ELR (cell line): ENCODE measurements at regions not wholly inside any gene's neighbourhood (a gene's known extent, or its start where the extent isn't known, plus 50 kb on each side); places are given as distances from the start of the nearest gene placed in this dataset.

Experiments used
- DNase-seq: peaks from one replicate; pipeline ENCODE4 v3.0.0-alpha.2; 2015; ENCODE audit warnings: low read depth

DNA sequence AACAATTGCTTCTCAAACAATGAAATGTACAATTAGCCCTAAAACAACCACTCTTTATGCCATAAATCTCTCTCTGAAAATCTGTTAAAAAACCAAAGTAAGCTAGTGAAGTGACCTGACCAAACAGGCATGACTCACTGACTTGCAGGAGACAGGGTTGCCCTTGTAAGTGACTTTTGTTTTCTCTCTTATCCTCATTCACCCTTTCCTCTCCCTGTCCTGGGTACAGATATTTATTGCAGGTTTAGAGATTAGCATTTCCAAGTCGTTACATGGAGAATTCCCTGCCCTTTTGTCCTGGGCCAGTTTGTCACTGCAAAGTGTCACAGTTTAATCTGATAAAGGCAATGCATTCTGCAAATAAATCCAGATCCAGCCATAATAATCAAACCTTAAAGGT, 484.2 kb downstream of the IRX1 start:
- no peak for DNase-seq

DNA sequence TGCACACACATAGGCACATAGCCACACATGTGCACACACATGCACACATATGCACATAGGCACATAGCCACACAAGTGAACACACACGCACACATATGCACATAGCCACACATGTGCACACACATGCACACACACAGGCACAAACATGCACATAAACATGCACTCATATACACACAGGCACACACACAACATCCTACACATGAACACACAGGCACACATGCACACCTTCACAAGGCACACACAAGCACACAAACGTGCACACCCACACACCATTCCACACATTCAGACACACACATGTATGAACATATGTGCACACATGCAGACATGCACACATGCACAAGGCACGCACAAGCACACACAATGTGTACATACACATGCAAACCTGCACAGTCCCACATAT, 484.7 kb downstream of the IRX1 start:
- no peak for DNase-seq

DNA sequence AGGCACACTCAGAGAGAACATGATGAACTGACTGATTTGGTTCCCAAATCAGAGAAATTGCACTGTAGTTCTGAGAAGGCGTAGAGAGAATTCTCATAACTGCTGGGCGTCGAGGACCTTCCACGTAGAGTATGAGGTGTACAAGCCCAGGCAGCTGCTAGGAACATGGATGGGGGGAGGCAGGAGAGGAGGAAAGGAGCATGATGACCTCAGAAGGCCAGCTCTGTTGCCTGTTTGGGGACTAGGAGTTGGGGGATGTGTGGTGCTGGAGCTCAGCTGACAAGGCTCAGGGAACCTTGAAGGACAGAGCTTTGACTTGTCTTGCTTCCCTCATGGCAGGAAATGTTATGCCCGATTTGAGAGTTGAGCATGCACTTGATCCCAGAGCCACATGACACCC, 485.4 kb downstream of the IRX1 start:
- no peak for DNase-seq

DNA sequence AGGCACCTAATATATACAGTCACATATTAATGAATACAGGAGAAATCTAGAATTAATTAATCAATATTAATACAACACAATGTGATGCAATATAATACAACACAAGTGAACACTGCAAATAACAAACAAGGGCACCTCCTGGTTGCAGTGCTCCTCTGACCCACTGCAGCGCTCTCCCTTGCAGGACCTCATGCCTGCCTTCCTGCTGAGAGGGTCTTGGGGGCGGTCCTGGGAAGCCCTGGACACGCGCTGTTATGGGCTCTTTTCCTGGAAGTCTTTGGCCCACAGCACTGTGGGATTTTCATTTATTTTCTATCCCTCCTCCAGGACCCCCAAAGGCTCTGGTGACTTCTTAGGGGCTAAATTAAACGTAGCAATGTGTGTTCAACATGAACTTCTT, 485.8 kb downstream of the IRX1 start:
- DNase-seq: no peak

DNA sequence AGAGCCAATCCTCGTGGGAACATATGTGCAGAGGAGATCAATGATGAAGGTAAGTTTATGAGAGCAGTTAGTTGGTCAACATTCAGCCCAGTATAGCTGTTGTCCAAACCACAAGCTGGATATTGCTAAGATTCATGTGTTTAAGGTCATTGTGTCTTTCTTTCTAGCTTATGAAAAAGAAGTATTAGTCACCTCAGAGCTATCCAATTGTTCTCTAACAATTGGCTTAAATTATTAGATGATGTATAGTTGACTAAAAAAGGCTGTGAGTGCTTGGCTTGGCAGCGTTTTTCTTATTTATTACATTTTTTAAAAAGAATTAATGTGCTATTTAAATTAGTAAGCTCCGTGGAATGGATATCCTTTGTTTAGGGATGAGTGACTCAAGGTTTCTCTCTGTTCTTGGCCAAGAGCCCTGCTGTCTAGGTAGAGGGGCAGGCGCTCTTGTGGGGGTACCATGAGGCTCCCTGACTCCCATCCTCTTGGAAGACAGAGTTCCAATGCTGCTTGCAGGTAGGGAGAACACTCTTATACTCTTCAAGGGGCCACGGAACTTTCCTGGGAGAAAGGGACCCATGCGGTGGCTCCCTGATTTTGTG, 487.4 kb downstream of the IRX1 start:
- no peak for DNase-seq

DNA sequence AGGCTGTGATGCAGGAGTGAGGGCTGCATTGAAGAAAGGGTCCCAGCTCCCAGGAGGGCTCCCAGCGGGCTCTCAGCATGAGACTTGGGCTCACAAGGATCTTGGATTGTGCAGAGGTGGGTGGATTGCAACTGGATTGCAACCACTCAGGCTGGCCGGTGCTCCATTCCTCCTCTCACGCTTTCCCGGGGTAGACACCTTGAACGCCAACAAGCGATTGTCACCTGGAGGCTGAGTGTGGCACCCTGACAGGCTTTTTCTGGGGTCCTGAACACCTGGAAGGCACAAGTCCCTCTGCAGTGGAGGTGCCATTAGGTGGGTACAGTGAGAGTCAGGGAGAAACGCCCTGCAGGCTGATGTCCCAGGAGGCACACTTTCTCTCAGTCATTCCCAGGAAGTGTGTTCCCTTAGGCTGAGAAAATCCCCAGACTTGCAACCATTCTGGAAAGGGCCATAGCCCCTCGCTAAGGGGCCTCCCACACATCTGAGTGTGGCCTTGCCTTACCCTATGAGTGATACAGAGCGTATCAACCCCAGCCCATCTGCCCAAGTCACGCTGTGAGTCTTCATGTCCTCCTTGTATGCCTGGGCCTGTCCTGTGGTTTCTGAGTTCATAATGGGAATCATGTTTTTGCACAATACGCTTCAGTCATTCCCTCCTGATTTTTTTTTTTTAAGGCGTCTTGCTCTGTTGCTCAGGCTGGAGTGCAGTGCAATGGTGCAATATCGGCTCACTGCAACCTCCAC, 488.1 kb downstream of the IRX1 start:
- DNase-seq: no peak

DNA sequence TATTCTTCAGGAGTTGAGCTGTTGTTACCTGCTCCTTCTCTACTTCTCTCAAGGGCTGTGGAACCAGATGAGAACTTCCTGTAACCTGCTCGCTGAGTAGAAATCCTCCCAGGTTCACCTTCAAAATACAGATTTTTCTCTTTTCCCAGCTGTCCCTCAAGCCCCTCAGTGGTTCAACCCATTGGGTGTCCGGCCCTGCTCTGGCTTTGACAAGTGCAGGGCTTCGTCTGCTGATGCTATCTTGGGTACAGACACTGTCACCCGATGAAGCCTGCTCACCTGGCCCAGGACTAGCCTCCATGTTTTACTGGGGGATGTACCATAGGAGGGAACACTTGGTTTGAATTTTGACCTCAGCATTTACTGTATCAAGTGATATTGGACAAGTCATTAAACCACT, 490.4 kb downstream of the IRX1 start:
- no peak for DNase-seq

DNA sequence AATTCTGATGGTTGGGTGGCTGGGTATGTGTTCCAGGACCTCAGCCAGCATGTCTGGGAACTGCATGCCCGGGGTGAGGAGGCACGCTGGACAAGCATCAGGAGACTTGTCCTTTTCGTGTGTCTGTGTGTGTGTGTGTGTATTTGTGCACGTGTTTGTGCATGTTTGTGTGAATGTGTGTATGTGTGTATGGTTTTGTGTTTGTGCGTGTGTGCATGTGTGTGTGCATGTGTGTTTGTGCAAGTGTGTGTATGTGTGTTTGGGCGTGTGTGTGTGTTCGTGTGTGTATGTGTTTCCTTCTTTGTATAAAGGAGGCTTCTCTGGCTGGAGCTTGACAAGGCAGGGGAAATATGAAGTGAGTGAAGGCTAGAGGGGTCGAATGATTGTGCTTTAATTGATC, 491.5 kb downstream of the IRX1 start:
- no peak for DNase-seq

DNA sequence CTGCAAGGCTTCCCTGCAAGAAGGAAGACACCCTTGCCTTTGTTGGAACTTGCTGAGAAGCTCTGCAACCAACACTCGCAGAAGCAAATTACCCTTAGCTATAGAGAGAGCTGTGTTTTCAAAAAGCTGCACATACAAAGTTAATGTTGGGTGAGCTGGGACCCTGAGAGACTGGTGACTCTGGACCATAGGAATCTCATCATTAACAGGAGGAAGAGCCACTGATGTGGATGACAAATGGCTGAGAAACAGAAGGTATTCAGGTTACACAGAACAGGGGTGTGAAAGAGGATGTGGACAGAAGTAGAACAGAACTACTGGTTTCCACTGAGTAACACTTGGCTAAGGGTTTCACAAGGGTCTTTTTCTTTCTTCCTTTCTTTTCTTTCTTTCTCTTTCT, 493.5 kb downstream of the IRX1 start:
- no peak for DNase-seq

DNA sequence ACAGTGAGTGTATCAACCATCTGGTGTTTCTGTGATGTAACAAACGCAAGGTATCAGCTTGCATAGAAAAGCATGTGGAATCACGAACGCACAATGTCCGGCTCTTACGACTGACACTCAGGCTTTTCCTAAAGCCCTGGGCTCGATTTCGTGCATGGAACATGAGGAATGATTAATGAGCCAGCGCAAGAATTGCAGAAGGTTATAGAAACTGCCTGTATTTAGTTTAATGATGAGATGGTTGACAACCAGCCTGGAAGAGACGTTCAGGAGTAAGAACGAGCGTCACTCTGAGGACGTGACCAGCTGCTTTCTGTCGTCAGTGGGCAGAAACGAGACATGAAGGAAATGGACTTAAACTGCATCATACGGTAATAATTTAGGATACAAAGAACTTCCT, 497.6 kb downstream of the IRX1 start:
- DNase-seq: no peak

DNA sequence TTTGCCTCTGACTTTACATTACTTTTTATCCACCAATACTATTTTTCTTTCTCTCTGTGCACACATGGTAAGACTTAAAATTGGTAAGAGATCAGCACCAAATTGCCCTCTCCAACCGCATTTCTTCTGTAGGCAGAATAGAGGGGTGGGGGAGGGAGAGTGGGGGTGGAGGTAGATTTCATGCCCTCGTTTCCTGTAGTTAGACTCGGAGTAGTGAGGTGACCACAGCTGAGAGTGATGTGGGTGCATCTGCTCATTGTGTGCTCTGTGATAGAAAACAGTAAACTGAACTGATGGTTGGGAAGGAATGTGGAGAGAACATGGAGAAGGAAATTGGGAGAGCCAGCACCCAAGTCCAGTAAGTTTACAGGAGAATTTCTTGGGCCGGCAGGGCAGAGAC, 498.3 kb downstream of the IRX1 start:
- no peak for DNase-seq

DNA sequence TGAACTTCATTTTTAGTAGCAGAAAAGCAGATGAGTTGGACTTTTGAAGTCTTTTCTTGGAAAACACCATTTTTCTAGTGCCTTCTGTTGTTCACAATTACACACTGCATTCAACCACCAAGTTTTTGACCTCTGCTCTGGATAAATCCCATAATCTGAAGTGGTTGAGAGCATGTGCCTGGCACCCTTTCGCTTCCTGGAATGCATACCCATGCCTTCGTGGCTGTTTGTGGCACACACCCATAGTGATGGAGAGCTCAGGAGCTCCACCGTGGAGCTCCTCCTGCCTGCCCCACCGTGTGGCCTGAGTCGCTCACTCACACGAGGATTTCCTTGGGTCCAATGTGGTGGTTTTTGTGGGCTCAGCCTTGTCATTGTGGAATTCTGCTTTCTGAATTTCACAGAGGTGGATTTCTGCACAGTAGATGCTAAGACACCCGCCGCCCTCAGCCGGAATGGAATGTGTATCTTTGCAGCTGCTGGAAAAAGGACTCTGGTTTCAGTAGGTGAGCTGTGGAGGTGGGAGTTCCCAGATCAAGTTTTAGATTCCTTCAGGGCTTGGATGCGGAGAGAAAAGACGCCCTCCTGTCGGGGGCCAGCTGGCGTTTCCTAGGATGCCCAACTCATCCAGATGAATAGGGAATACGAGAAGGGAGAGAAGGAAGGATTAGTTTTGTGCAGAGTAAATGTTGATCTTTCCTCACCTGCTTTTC, 500.4 kb downstream of the IRX1 start:
- DNase-seq: no peak

DNA sequence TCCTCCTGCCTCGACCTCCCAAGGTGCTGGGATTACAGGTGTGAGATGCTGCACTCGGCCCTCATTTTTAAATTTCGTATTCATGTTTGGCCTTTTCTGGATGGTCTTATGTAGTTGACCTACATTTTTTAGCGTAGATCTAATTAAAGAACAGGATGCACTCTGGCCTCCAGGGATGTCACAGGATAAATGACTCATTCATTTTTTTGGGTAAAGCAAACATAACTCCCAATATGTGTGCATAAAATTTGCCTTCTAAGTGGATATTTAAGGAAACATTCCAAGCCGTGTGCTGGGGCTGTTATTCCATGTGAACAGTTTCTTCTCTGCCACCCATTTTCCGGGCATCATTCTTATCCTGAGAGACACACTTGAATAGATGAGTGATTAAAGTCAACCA, 501.6 kb downstream of the IRX1 start:
- DNase-seq: no peak

DNA sequence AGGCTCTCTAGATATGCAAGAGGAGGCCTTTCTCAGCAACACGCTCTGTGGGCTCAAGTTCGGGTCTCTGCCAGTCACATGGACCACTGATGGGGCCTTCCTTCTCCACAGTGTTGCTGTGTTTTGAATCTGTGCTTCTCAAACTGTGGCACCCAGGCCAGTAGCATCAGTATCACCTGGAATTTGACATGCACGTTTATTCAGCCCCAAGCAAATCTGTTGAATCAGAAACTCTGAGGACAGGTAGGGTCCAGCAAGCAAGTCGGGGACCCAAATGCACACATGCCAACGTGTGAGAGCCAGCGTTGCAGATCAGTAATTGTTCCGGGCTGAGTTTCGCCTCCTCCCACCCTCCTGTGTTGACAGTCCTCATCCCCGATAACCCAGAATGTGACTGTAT, 502.6 kb downstream of the IRX1 start:
- no peak for DNase-seq

DNA sequence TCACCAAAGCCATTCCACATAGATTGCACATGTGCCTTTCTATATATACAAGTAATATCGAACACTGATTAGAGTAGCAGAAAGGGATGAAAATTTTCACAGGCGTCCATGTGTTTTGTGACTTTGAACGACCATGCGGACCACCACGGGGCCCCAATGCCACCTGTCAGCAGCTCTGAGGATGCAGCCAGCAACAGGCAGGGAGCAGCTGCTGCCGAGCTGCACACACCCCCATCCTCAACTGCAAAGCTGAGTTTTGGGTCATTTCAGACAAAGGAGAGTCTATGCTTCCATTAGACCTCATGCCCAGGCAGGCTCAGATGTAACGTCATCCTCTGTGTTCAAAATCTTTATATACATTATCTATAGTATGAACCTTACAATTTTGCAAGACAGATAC, 503.8 kb downstream of the IRX1 start:
- DNase-seq: no peak

DNA sequence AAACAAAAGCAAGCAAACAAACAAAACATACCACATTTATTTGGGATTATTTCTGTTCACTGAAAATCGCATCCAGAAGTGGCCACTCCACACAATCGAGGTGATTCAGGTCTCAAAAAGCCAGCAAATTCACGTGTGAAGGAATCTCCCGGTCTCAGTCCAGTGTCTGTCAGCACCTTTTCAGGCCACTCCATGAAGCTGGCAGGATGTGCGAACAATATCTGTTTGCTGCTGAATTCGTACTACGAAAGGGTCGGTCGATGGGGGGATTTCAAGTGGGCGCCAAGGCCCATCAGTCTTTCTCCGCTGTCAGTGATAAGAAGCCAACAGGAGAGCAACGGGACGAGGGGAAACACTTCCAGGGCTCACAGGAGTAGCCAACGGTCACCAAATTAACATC, 505.1 kb downstream of the IRX1 start:
- DNase-seq: no peak

DNA sequence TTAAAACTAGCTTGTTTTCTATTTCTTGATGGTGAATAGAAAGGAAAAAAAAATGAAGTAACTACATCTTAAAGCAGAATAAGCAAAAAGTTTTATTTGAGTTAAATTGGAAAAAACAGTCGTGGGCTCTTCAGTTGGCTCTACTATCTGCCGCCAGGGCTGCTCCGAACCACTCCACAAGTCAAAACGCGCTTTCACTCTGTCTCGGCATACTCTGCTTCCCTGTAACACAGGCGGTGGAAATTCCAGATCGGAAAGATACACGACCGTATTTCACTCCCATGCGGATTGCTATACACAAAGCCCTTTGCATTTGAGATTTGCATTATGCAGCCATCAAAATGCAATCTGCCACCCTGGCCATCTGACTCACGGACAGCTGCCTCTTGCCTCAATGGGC, 505.6 kb downstream of the IRX1 start:
- DNase-seq: no peak

DNA sequence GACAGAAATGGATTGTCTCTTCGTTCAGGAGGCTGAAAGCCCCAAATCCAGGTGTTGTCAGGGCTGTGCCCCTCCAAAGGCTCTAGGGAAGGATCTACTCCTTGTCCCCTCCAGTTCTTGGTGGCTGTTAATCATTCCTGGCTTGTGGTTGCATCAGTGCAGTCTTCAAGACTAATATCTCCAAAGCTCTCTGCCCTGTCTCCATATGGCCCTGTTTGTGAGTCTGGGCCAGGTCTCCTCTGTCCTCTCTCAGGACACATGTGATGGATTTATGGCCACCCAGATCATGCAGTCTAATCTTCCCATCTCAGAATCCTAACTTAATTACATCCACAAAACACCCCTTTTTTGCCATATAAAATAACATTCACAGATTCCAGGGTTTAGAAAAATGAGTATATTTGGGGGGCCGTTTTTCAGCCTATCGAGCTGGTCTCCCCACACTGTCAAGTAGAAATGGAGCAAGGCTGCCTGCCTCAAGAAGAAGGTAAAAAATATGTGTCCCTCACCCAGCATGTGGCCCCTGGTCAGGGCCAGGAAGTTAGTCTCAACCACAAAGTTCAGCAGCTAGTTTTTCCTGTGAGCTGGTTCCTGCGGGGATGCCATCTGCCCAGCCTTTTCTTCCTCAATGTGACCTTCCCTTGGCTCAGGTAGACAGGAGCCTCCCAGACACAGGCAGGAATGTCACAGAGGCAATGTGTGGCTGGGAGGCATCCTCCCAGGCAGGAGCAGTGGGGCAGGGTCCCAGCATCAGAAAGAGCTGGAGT, 509.4 kb downstream of the IRX1 start:
- no peak for DNase-seq

DNA sequence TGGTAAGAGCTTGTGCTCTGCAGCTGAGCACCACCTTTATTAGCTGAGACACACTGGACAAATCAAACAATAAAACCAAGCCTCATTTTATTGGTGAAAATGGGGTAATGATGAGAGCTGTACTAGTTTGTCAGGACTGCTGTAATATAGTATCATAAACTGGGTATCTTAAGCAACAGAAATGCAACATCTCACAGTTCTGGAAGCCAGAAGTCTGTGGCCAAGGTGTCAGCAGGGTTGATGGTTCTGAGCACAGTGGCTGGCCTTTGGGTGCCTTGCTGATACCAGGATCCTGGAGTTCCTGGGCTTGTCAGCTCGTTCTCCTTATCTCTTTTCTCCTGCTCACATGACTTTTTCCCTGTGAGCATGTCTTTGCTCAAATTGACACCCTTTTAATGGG, 513.1 kb downstream of the IRX1 start:
- DNase-seq: no peak

DNA sequence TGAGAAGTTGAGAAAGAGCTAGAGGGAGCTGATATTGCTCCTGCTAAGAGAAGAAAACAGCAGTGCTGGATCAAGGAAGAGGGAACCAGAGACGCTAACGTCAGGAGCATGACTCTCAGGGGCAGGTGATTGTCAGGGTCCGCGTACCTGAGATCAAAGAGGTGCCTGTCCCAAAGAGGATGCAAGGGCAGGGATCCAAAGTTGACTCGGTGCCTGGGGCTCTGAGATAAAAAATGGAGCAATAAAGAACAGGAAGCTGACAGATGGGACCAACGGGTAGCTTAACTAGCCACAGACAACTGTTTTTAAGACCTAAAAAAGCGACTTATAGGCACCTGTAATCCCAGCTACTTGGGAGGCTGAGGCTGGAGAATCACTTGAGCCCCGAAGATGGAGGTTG, 517.8 kb downstream of the IRX1 start:
- DNase-seq: no peak

DNA sequence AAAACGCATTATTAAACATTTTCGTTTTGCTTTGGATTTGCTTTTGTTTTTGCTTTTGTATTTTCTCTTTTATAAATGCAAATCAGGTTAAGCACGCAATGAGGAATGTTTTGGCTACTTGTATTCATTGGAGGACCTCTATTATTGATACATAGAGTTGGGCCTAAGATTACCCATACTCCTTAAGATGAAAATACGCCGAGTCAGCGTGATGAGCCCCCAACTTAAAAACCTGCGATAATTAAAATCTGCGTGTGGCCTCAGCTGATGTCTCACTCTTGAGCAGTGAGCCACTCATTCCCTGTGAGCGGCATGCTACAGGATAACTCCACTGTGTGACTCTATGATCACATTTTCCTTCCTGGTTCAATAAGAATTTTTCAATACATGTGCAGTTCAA, 518.3 kb downstream of the IRX1 start:
- DNase-seq: no peak

DNA sequence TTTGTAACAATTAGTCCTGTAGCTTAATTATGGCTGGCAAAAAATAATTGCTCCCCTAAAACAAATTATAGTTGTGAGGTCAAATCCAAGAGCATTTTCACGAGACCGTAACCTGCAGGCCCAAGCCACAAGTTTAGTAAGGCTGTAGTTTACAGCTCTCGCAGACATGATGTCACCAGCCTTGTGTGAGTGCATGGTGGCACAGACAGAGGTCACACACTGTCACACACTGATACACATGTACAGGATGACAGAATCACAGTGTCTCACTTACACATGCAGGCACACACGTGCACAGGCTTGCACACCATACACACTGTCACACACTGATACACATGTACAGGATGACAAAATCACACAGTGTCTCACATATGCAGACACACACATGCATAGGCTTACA, 518.8 kb downstream of the IRX1 start:
- DNase-seq: no peak

DNA sequence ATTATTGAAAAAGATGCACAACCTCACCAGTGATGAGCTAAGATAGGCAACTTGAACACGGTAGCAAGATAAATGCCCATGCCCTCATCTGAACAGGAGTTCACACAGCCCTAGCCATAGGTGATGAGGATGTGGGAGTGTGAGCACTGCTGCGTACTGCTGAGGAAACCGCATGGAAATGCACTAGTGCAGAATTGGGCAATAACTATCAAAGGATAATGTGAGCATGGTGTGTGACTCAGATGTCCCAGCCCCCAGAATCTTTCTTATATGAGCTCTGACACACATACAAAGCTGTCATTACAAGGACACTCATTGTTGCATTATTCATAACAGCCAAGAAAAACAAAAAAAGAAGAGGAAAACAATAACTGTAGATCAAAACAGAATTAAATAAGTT, 521.2 kb downstream of the IRX1 start:
- no peak for DNase-seq
